ENCODE measurements at regions not wholly inside any gene's neighbourhood (a gene's known extent, or its start where the extent isn't known, plus 50 kb on each side); places are given as distances from the start of the nearest gene placed in this dataset.

- CTCF ChIA-PET, result no interaction called here
- Histone ChIP-seq H3K27me3 (ENCODE audit: control insufficient read depth, insufficient read depth, low read length) (no peaks in the 10 kb centered on the region), H3K36me3 (ENCODE audit: control insufficient read depth, insufficient read depth, low read length) (no peaks in the 10 kb centered on the region), H3K4me3 (ENCODE audit: low read depth, low read length) (no peak overlapping the region)
- no peak for TF ChIP-seq CTCF (IDR thresholded peaks at IDR 0.05; ENCODE audit: insufficient read depth, low read depth, low read length)
- POLR2A ChIA-PET, result no interaction called here
- DNase-seq (ENCODE audit: low read depth), result no peak
These were observed 329.8 kb upstream of the EPHA7 start for GRCh38 chr6:93749191-93749590.

GRCh38 chr6:93746892-93747291, 327.5 kb upstream of the EPHA7 start:
- ChIA-PET POLR2A (no interaction called here), CTCF (no interaction called here)
- Histone ChIP-seq H3K36me3 (ENCODE audit: control insufficient read depth, insufficient read depth, low read length) (no peaks in the 10 kb centered on the region), H3K4me3 (ENCODE audit: low read depth, low read length) (no peak overlapping the region), H3K27me3 (ENCODE audit: control insufficient read depth, insufficient read depth, low read length) (no peaks in the 10 kb centered on the region)
- no peak for DNase-seq (ENCODE audit: low read depth)
- no peak for TF ChIP-seq CTCF (IDR thresholded peaks at IDR 0.05; ENCODE audit: insufficient read depth, low read depth, low read length)

- POLR2A ChIA-PET, result no interaction called here
- CTCF ChIA-PET, result no interaction called here
- H3K4me3 ChIP-seq (ENCODE audit: low read depth, low read length), result no peak overlapping the region
- no peak for DNase-seq (ENCODE audit: low read depth)
- TF ChIP-seq CTCF (IDR thresholded peaks at IDR 0.05; ENCODE audit: insufficient read depth, low read depth, low read length), result no peak
- H3K27me3 ChIP-seq (ENCODE audit: control insufficient read depth, insufficient read depth, low read length), result no peaks in the 10 kb centered on the region
- no peaks in the 10 kb centered on the region for H3K36me3 ChIP-seq (ENCODE audit: control insufficient read depth, insufficient read depth, low read length)
These were observed 325.9 kb upstream of the EPHA7 start for GRCh38 chr6:93745306-93745705.

GRCh38 chr6:93735099-93735498, 315.7 kb upstream of the EPHA7 start:
- no peaks in the 10 kb centered on the region for H3K27me3 ChIP-seq (ENCODE audit: control insufficient read depth, insufficient read depth, low read length)
- ChIA-PET POLR2A (no interaction called here), CTCF (no interaction called here)
- H3K4me3 ChIP-seq (ENCODE audit: low read depth, low read length), result no peak overlapping the region
- H3K36me3 ChIP-seq (ENCODE audit: control insufficient read depth, insufficient read depth, low read length), result no peaks in the 10 kb centered on the region
- no peak for DNase-seq (ENCODE audit: low read depth)
- no peak for TF ChIP-seq CTCF (IDR thresholded peaks at IDR 0.05; ENCODE audit: insufficient read depth, low read depth, low read length)

GRCh38 chr6:93731306-93731705, 311.9 kb upstream of the EPHA7 start:
- no peaks in the 10 kb centered on the region for H3K27me3 ChIP-seq (ENCODE audit: control insufficient read depth, insufficient read depth, low read length)
- ChIA-PET POLR2A (no interaction called here), CTCF (no interaction called here)
- no peaks in the 10 kb centered on the region for H3K36me3 ChIP-seq (ENCODE audit: control insufficient read depth, insufficient read depth, low read length)
- no peak overlapping the region for H3K4me3 ChIP-seq (ENCODE audit: low read depth, low read length)
- DNase-seq (ENCODE audit: low read depth), result no peak
- no peak for TF ChIP-seq CTCF (IDR thresholded peaks at IDR 0.05; ENCODE audit: insufficient read depth, low read depth, low read length)

All from BJ (cell line).